K562 (cell line): ENCODE measurements at regions not wholly inside any gene's neighbourhood (a gene's known extent, or its start where the extent isn't known, plus 50 kb on each side); places are given as distances from the start of the nearest gene placed in this dataset.

Experiments used
- ATAC-seq: fragments of 200-7000 bp; cut with Tn5 transposase; 3 replicates; pipeline ENCODE4 v1.9.1; 2020; ENCODE audit warnings: moderate library complexity
- BruUV-seq: library from RNA; stranded (reverse); fragments of 400-500 nt; replicated peaks from 2 replicates; lab custom pipeline; 2021; lab: Mats Ljungman, UMichigan
- CTCF ChIA-PET: fragments of 300-600 bp; formaldehyde crosslinking; extraction: SDS; loops from one replicate; lab custom pipeline; 2021; ENCODE audit warnings: low intra/inter-chr PET ratio; lab: Yijun Ruan, JAX
- POLR2A ChIA-PET: fragments of 300-600, 350-650 bp; sonication (Branson Sonifier 250); formaldehyde crosslinking; extraction: SDS; loops from one replicate; lab custom pipeline; 2021; ENCODE audit warnings: antibody characterized with exemption, inconsistent platforms; lab: Yijun Ruan, JAX
- DNase-seq, 4 experiments: peaks; one replicate each; pipeline versions ENCODE4 v3.0.0 to v3.0.0-alpha.2; 2011 to 2018; ENCODE audit warnings: low spot score in 3 of 4, mixed read lengths in 3 of 4; ENCODE audit errors: extremely low read depth in 1 of 4
- FAIRE-seq: peaks from 2 replicates; lab custom pipeline; 2011; peaks lifted over from hg19 to GRCh38; lab: Jason Lieb, UNC
- H2AFZ ChIP-seq: 2 replicates; pipeline ENCODE4 v1.6.0; 2011; ENCODE audit warnings: low read depth, low read length, control low read depth, inconsistent platforms
- H3K27ac ChIP-seq: fragments of 200-600 bp; 3 replicates; pipeline ENCODE4 v1.8.0; 2011; ENCODE audit warnings: low read depth, mild to moderate bottlenecking, control low read depth, inconsistent platforms, low read length, moderate library complexity, mixed read lengths; ENCODE audit errors: extremely low read depth
- H3K27me3 ChIP-seq, 2 experiments: fragments of 300-600 bp in 1 of 2; 2 replicates in 1 of 2; 3 replicates in 1 of 2; pipeline versions ENCODE4 v1.6.0 to v1.8.0; 2011; ENCODE audit warnings: inconsistent platforms in 2 of 2, low read length in 2 of 2, mild to moderate bottlenecking in 1 of 2, mixed read lengths in 1 of 2, moderate library complexity in 1 of 2; ENCODE audit not compliant: control insufficient read depth in 2 of 2, insufficient read depth in 2 of 2
- H3K36me3 ChIP-seq: fragments of 300-600 bp; 3 replicates; pipeline ENCODE4 v1.8.0; 2011; ENCODE audit warnings: mild to moderate bottlenecking, low read length, inconsistent platforms; ENCODE audit not compliant: control insufficient read depth, insufficient read depth
- H3K4me1 ChIP-seq, 2 experiments: fragments of 200-600 bp in 1 of 2; replicated peaks in 1 of 2; 2 replicates in 1 of 2; 3 replicates in 1 of 2; pipeline versions ENCODE4 v1.5.1 to v1.8.0; 2011; ENCODE audit warnings: inconsistent platforms in 2 of 2, low read length in 2 of 2, mild to moderate bottlenecking in 1 of 2, mixed read lengths in 1 of 2, moderate library complexity in 1 of 2; ENCODE audit not compliant: control insufficient read depth in 2 of 2, insufficient read depth in 2 of 2
- H3K4me2 ChIP-seq: 2 replicates; pipeline ENCODE4 v1.6.1; 2011; ENCODE audit warnings: low read length, control low read depth, inconsistent platforms, mixed read lengths; ENCODE audit not compliant: insufficient read depth
- H3K4me3 ChIP-seq: fragments of 200-600 bp; sonication (generic), shearing (Covaris generic); 2 replicates; pipeline ENCODE4 v1.5.1; 2016; ENCODE audit warnings: control low read depth, inconsistent platforms
- H3K79me2 ChIP-seq: fragments of 200-600 bp; 3 replicates; pipeline ENCODE4 v1.8.0; 2011; ENCODE audit warnings: low read length, inconsistent platforms; ENCODE audit not compliant: control insufficient read depth, insufficient read depth
- H3K9ac ChIP-seq, 2 experiments: 2 replicates each; pipeline versions ENCODE4 v1.6.0 to v1.6.1; 2011; ENCODE audit warnings: low read depth in 2 of 2, low read length in 2 of 2, control low read depth in 1 of 2, inconsistent platforms in 1 of 2, mild to moderate bottlenecking in 1 of 2, mixed read lengths in 1 of 2; ENCODE audit not compliant: insufficient read depth in 1 of 2
- H3K9me1 ChIP-seq: one replicate; pipeline ENCODE4 v1.6.0; 2011; ENCODE audit warnings: inconsistent platforms, mild to moderate bottlenecking, low read length, moderate library complexity; ENCODE audit not compliant: control insufficient read depth, insufficient read depth
- H3K9me3 ChIP-seq: replicated peaks from 2 replicates; pipeline ENCODE4 v1.5.1; 2011; ENCODE audit warnings: low read depth, low read length, inconsistent platforms; ENCODE audit not compliant: control insufficient read depth, insufficient read depth
- H4K20me1 ChIP-seq: replicated peaks from 2 replicates; pipeline ENCODE4 v1.6.1; 2011; ENCODE audit warnings: low read length, inconsistent platforms, mixed read lengths; ENCODE audit not compliant: control insufficient read depth, insufficient read depth
- CREBBP ChIP-seq: IDR thresholded peaks from one replicate; pipeline ENCODE4 v1.6.1; 2012; ENCODE audit warnings: low read depth, mild to moderate bottlenecking, control low read depth, inconsistent platforms, low read length
- ERF ChIP-seq: fragments of 450-650 bp; formaldehyde crosslinking; IDR thresholded peaks from 2 replicates; pipeline ENCODE4 v1.4.0; 2020; ENCODE audit warnings: mild to moderate bottlenecking, mixed read lengths
- HNRNPK ChIP-seq: fragments of 200-400 bp; formaldehyde crosslinking; IDR thresholded peaks from one replicate; pipeline ENCODE4 v1.6.1; 2018; ENCODE audit warnings: mild to moderate bottlenecking, low read depth, low read length; ENCODE audit not compliant: poor library complexity, severe bottlenecking
- HNRNPL ChIP-seq: fragments of 200-400 bp; formaldehyde crosslinking; IDR thresholded peaks from 2 replicates; pipeline ENCODE4 v1.6.1; 2017; ENCODE audit warnings: low read depth, mild to moderate bottlenecking, low read length
- MLX ChIP-seq, 2 experiments: fragments of 450-650 bp in 1 of 2; sonication (generic) in 1 of 2; formaldehyde crosslinking; conservative IDR thresholded peaks; 2 replicates each; pipeline versions ENCODE4 v1.4.0 to v1.8.1; 2020 to 2022; ENCODE audit warnings: mild to moderate bottlenecking in 1 of 2, missing genetic modification reagents in 1 of 2
- NEUROD1 ChIP-seq: fragments of 150-350 bp; IDR thresholded peaks from 2 replicates; pipeline ENCODE4 v1.6.1; 2014; ENCODE audit warnings: borderline replicate concordance, low read length, low read depth; ENCODE audit not compliant: partially characterized antibody
- NR2C2 ChIP-seq, 2 experiments: fragments of 200-800 bp in 1 of 2; sonication (Bioruptor generic) in 1 of 2; sonication (generic) in 1 of 2; formaldehyde crosslinking in 1 of 2; IDR thresholded peaks; 2 replicates each; pipeline versions ENCODE4 v1.6.1 to v1.8.0; 2016 to 2022; ENCODE audit warnings: mild to moderate bottlenecking in 1 of 2, missing compliant biosample characterization in 1 of 2, missing genetic modification characterization in 1 of 2, missing genetic modification reagents in 1 of 2
- PATZ1 ChIP-seq: fragments of 250-450 bp; sonication (Bioruptor Pico); IDR thresholded peaks from 2 replicates; pipeline ENCODE4 v1.5.0; 2020; ENCODE audit warnings: mild to moderate bottlenecking, borderline replicate concordance
- SMARCA4 ChIP-seq: fragments of 450-650 bp; IDR thresholded peaks from 2 replicates; pipeline ENCODE4 v1.6.1; 2016
- SMARCE1 ChIP-seq: fragments of 450-650 bp; IDR thresholded peaks from 2 replicates; pipeline ENCODE4 v1.7.1; 2016; ENCODE audit warnings: mild to moderate bottlenecking
- SRF ChIP-seq, 2 experiments: fragments of 250-450, 450-650 bp in 1 of 2; sonication (Bioruptor Pico) in 1 of 2; sonication (generic) in 1 of 2; formaldehyde crosslinking; IDR thresholded peaks; 2 replicates each; pipeline versions ENCODE4 v1.5.0 to v1.5.1; 2020 to 2022; ENCODE audit warnings: mild to moderate bottlenecking in 1 of 2, missing genetic modification reagents in 1 of 2
- ZBTB17 ChIP-seq: fragments of 450-650 bp; formaldehyde crosslinking; IDR thresholded peaks from 2 replicates; pipeline ENCODE4 v1.4.0; 2020; ENCODE audit warnings: mild to moderate bottlenecking
- ZNF609 ChIP-seq: sonication (generic); formaldehyde crosslinking; IDR thresholded peaks from 2 replicates; pipeline ENCODE4 v1.8.1; 2023; ENCODE audit warnings: missing genetic modification reagents, mild to moderate bottlenecking, borderline replicate concordance
- WGBS: fragments of 100-300 bp; shearing (Covaris generic); methylation state at CpG from one replicate; pipeline ENCODE4 v1.1.6; 2016; ENCODE audit warnings: low coverage, mixed read lengths; ENCODE audit not compliant: insufficient coverage; ENCODE audit errors: missing lambda C conversion rate; 5-methylcytosine and 5-hydroxymethylcytosine counted together
- in situ Hi-C: fragments of 300-500 bp; cut with MboI; formaldehyde crosslinking; loops from 4 replicates; pipeline ENCODE4 v1.15.0; 2018; ENCODE audit warnings: inconsistent platforms, mixed read lengths
- intact Hi-C: fragments of 100-400 bp; cut with micrococcal nuclease; formaldehyde crosslinking; loops from 2 replicates; pipeline ENCODE4 v1.14.2; 2022

GRCh38 chr5:91311697-91312501 is 71.2 kb downstream of the ARRDC3 start:
- H3K4me3 ChIP-seq = no peak overlapping the region
- peaks cover 4 to 20% of the 10 kb centered on the region in 2 experiments; a peak in 4 of 5 replicates for H3K4me1 ChIP-seq
- no peaks in the 10 kb centered on the region for H3K27me3 ChIP-seq
- no peak overlapping the region for H3K27ac ChIP-seq
- 0 out of 2 replicates have a peak, but pooled peaks cover 2% of the 10 kb centered on the region for H4K20me1 ChIP-seq
- H3K4me2 ChIP-seq = no peak overlapping the region
- intact Hi-C loops (no loop called here), in situ Hi-C loops (no loop called here)
- ATAC-seq = peak; percentile 34; the same call in 1 of the 3 replicates
- H3K36me3 ChIP-seq = no peaks in the 10 kb centered on the region
- no peaks in the 10 kb centered on the region for H3K9me3 ChIP-seq
- H3K79me2 ChIP-seq = no peaks in the 10 kb centered on the region
- peak; percentile 71 for FAIRE-seq
- no peak overlapping the region for H2AFZ ChIP-seq
- ChIA-PET CTCF (no interaction called here), POLR2A (interaction anchor here (0.7 kb wide), 1 partner anchor 69 kb away, joined by 4 read pairs; no protein-coding TSS in a partner anchor)
- no TSS peak for BruUV-seq
- WGBS = 57% methylated on average over 11 of the region's 11 CpGs
- no peaks in the 10 kb centered on the region for H3K9me1 ChIP-seq
- DNase-seq = peak in 1 of 4 experiments; percentile 29
- peak overlapping the region in 1 of 2 experiments; percentile 14; a peak in 1 of 4 replicates for H3K9ac ChIP-seq
- TF ChIP-seq SMARCE1 (no peak), ZNF609 (no peak), NEUROD1 (no peak), SRF (CRISPR knock-in tag; IDR thresholded peaks at IDR 0.05) (no peak), SMARCA4 (peak; percentile 21; the same call in 1 of the 2 replicates), MLX (CRISPR knock-in tag; conservative IDR thresholded peaks at IDR 0.05) (no peak), NR2C2 (CRISPR knock-in tag; IDR thresholded peaks at IDR 0.05) (no peak), NR2C2 (tag; IDR thresholded peaks at IDR 0.05) (peak; percentile 22; the same call in 1 of the 2 replicates), ZBTB17 (CRISPR knock-in tag) (no peak), ERF (CRISPR knock-in tag) (no peak), PATZ1 (CRISPR knock-in tag) (no peak), HNRNPK (no peak), CREBBP (no peak), HNRNPL (no peak)
